ENCODE measurements at regions not wholly inside any gene's neighbourhood (a gene's known extent, or its start where the extent isn't known, plus 50 kb on each side); places are given as distances from the start of the nearest gene placed in this dataset.

GRCh38 chr22:49676230-49676629, 151.4 kb downstream of the BRD1 start:
- Histone ChIP-seq H3K4me3 (ENCODE audit: low read length) (no peak overlapping the region), H3K9me3 (replicated peaks; ENCODE audit: insufficient read depth, low read length) (no peaks in the 10 kb centered on the region), H4K20me1 (ENCODE audit: insufficient read depth, low read length) (no peaks in the 10 kb centered on the region), H3K79me2 (ENCODE audit: low read length) (no peaks in the 10 kb centered on the region), H3K4me2 (ENCODE audit: low read depth, low read length) (no peak overlapping the region), H3K4me1 (ENCODE audit: low read length) (no peaks in the 10 kb centered on the region), H3K9me2 (replicated peaks; ENCODE audit: insufficient read depth, low read length) (no peaks in the 10 kb centered on the region), H3K9ac (ENCODE audit: low read length) (no peak overlapping the region), H3K27ac (ENCODE audit: low read length) (no peak overlapping the region), H2AFZ (ENCODE audit: low read length) (no peak overlapping the region), H3F3A (ENCODE audit: insufficient read depth, low read length) (no peaks in the 10 kb centered on the region), H3K36me3 (replicated peaks; ENCODE audit: insufficient read depth, low read length) (no peaks in the 10 kb centered on the region), H3K27me3 (replicated peaks; ENCODE audit: insufficient read depth, low read length) (peaks cover 81% of the 10 kb centered on the region)
- no peak for TF ChIP-seq EZH2 (optimal IDR thresholded peaks at IDR 0.05; ENCODE audit: low read depth, low read length)
- no peak for TF ChIP-seq EZH2phosphoT487 (IDR thresholded peaks at IDR 0.05; ENCODE audit: low read length)
- TF ChIP-seq CTCF (IDR thresholded peaks at IDR 0.05; ENCODE audit: low read length): no peak
- DNase-seq: no peak

- no peaks in the 10 kb centered on the region for H3K4me1 ChIP-seq (ENCODE audit: low read length)
- H3K4me2 ChIP-seq (ENCODE audit: low read depth, low read length): no peak overlapping the region
- no peaks in the 10 kb centered on the region for H4K20me1 ChIP-seq (ENCODE audit: insufficient read depth, low read length)
- DNase-seq: no peak
- H3K27ac ChIP-seq (ENCODE audit: low read length): no peak overlapping the region
- no peak overlapping the region for H3K4me3 ChIP-seq (ENCODE audit: low read length)
- H3K36me3 ChIP-seq (replicated peaks; ENCODE audit: insufficient read depth, low read length): no peaks in the 10 kb centered on the region
- no peaks in the 10 kb centered on the region for H3K9me2 ChIP-seq (replicated peaks; ENCODE audit: insufficient read depth, low read length)
- H3K9me3 ChIP-seq (replicated peaks; ENCODE audit: insufficient read depth, low read length): no peaks in the 10 kb centered on the region
- H3K79me2 ChIP-seq (ENCODE audit: low read length): no peaks in the 10 kb centered on the region
- TF ChIP-seq EZH2phosphoT487 (IDR thresholded peaks at IDR 0.05; ENCODE audit: low read length): no peak
- no peak for TF ChIP-seq EZH2 (optimal IDR thresholded peaks at IDR 0.05; ENCODE audit: low read depth, low read length)
- TF ChIP-seq CTCF (IDR thresholded peaks at IDR 0.05; ENCODE audit: low read length): no peak
- H3K9ac ChIP-seq (ENCODE audit: low read length): no peak overlapping the region
- no peaks in the 10 kb centered on the region for H3F3A ChIP-seq (ENCODE audit: insufficient read depth, low read length)
- peaks cover 77% of the 10 kb centered on the region for H3K27me3 ChIP-seq (replicated peaks; ENCODE audit: insufficient read depth, low read length)
- H2AFZ ChIP-seq (ENCODE audit: low read length): no peak overlapping the region
These were observed 153.1 kb downstream of the BRD1 start for GRCh38 chr22:49674479-49675050.

DNA sequence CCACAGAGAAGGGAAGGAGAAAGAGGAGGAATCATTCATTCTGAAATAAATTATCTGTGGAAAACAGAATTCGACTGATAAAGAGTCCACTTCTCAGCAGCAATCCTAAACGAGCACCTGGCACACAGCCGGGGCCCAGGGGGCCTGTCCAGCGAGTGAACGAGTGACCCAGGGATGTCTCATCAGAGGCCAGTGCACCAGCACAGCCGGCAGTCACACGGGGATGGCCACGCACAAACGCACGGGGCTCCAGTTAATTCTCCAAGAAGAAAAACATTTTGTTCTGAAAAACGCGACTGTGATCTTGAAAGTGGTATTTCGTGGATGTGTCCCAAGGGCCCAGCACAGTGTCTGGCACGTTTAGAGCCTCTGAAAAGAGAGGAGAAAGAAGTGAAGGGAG, 154.6 kb downstream of the BRD1 start:
- Histone ChIP-seq H4K20me1 (ENCODE audit: insufficient read depth, low read length) (no peaks in the 10 kb centered on the region), H3K4me2 (ENCODE audit: low read depth, low read length) (no peak overlapping the region), H3K27me3 (replicated peaks; ENCODE audit: insufficient read depth, low read length) (peaks cover 76% of the 10 kb centered on the region), H3K9me2 (replicated peaks; ENCODE audit: insufficient read depth, low read length) (no peaks in the 10 kb centered on the region), H3K4me3 (ENCODE audit: low read length) (no peak overlapping the region), H3K9ac (ENCODE audit: low read length) (no peak overlapping the region), H3F3A (ENCODE audit: insufficient read depth, low read length) (no peaks in the 10 kb centered on the region), H2AFZ (ENCODE audit: low read length) (no peak overlapping the region), H3K27ac (ENCODE audit: low read length) (no peak overlapping the region), H3K36me3 (replicated peaks; ENCODE audit: insufficient read depth, low read length) (no peaks in the 10 kb centered on the region), H3K9me3 (replicated peaks; ENCODE audit: insufficient read depth, low read length) (no peaks in the 10 kb centered on the region), H3K79me2 (ENCODE audit: low read length) (no peaks in the 10 kb centered on the region), H3K4me1 (ENCODE audit: low read length) (no peaks in the 10 kb centered on the region)
- no peak for DNase-seq
- TF ChIP-seq EZH2phosphoT487 (IDR thresholded peaks at IDR 0.05; ENCODE audit: low read length): no peak
- no peak for TF ChIP-seq CTCF (IDR thresholded peaks at IDR 0.05; ENCODE audit: low read length)
- TF ChIP-seq EZH2 (optimal IDR thresholded peaks at IDR 0.05; ENCODE audit: low read depth, low read length): no peak

All from MM.1S (cell line).